GM18867 (cell line): ENCODE measurements at regions not wholly inside any gene's neighbourhood (a gene's known extent, or its start where the extent isn't known, plus 50 kb on each side); places are given as distances from the start of the nearest gene placed in this dataset.
"Not testable (repeated sequence)": the region's sequence is repeated elsewhere in the genome, so short reads cannot be mapped to it uniquely, and the experiment has no call there.

Experiments used
- ATAC-seq: cut with Tn5 transposase; IDR thresholded peaks from one replicate; pipeline ENCODE4 v1.9.1; 2021; ENCODE audit warnings: mild to moderate bottlenecking, moderate library complexity; ENCODE audit not compliant: unreplicated experiment

DNA sequence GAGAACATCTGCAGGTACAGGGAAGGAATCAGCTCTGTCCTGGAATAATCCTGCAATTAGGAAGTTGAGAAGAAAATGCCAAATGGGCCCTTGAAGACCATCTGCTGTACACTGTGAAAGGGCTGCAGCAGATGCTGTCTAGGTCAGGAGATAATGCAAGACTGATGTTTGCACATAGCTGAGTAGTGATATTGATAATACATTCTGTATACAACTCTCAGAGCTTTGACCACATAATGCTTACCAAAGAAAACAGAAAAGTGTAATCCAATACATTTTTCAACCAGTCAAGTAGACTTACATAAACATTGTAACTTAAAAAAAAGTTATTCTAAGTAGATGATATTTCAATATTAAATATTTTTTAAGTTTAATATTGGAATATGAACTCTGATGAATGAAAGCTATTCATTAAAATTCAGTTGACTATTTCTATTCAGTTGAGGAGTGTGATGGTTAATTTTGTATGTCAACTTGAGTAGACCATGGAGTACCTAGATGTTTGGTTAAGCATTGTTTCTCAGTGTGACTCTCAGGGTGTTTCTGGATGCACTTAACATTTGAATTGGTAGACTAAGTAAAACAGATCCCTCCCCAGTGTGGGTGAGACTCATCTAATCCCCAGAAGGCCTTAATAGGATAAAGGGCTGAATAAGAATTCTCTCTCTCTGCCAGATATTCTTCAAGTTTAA lies 380.1 kb upstream of the PRR16 start:
- no peak for ATAC-seq

DNA sequence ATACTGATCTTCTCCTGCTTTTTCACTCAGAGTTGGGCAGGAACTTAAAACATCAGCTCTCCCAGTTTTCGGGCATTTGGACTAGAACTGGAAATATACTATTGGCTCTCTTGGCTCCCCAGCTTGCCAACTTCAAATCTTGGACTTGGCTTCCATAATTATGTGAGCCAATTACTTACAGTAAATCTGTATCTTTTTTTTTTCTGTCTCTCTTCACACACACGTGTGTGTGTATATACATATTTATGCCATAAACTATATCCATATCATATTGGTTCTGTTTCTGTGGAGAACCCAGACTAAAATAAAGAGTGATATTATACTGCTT lies 379.6 kb upstream of the PRR16 start:
- no peak for ATAC-seq

DNA sequence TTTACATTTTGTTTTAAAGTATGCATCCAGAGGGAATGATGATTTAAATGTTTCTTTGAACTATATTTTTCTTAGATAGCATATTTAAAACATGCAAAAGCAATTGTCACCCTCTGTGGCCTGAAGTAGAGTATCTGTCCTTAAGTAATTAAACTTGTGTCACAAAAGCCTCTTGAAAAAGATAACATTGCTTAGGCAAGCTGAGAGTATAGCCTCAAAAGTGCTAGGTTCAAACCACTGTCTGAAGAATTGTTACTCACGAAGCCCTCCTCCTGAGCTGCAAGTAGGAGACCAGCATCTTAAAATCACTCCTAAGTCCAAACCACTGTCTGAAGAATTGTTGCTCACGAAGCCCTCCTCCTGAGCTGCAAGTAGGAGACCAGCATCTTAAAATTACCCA lies 378.0 kb upstream of the PRR16 start:
- no peak for ATAC-seq

DNA sequence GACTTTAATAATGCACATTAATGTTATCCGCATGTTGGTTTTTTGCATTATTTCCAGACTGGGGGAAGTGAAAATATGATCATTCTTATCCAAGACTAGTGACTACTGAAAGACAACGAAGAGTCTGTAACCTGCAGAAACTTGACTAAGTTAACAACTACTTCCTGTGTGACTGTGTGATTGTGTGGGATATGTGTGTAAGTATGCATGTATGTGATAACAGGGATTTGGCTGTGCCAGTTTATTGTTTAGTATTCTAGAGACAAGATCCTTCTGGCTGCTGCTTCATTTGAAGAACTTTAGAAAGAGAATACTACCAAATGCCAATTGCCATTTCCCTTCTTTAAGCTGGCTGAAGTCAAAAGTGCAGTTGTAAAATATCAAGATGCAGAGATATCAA lies 375.7 kb upstream of the PRR16 start:
- ATAC-seq: no peak

DNA sequence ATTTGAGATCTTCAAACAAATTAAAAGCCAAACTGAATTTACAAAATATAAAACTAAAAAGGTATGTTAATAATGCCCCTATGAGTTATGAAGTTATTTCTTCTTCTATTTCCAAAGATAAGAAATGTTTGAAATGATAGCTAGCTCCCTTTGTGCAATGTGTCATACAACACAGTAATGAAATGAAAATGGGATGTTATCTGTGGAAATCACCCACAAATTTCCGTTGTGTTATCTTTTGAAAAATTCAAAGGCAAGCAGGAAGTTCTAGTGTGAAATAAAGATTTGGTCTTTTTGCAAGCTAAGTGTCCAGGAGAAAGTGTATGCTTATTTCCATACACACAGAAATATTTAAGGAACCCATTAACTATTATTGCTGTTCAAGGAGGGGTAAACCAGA lies 375.3 kb upstream of the PRR16 start:
- no peak for ATAC-seq

DNA sequence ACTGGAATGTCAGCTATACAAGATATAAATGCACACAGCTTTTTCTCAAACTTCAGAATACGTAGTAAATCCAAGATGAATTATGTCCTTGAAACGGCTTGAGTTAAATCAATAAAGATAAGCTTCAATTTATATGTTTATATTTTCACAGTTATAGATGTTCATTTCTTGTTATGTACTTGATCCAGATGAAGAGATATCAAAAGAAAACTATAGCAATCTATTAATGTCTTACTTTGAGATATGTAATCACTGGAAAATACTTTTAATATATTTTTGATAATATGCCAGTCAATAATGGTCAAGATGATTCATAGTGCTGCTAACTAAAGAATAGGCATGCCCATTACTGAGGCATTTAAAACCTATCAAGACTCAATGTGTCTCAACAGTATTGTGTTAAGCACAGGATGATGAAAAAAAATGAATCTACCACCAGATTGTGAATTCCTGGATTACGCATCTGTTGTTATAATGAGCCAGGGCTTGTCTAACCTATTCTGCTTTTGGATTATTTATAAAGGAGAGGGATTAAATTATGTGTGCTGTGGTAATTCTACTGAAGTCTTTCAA lies 372.6 kb upstream of the PRR16 start:
- no peak for ATAC-seq

DNA sequence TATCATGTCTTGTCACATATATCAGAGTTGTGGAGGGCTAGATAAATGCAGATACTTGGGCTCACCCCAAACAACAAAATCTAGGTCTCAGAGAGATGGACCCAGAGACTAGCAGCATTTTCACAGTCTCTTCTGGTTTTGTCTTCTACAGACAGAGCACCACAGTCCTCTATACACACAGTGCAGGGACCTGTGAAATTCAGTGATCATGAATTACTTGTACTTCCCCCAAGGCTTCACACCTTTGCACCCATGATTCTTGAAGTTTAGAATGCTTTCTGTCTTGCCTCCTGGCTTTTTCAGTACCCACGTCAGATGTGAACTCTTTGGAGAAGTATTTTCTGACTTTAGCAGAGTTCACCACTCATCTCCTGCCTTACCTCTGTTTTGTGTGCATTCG lies 371.5 kb upstream of the PRR16 start:
- ATAC-seq: peak; percentile 39

DNA sequence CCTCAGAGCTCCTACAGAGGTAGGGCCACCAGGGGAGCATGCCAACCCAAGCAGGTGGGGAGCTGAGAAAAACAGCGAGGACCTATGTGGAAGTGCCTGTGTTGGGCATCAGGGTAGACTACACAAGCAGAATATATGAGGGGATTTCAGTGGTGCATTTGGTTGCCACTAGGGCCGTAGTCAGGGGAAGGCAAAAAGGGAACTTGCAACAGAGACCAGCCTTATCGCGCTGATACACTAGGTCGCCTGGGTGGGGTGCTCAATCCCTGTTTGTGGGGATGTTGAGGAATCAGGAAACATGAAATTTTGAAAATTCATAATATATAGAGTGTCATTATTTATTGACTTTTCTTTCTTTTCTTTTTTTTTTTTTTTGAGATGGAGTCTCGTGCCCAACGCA lies 370.9 kb upstream of the PRR16 start:
- no peak for ATAC-seq

DNA sequence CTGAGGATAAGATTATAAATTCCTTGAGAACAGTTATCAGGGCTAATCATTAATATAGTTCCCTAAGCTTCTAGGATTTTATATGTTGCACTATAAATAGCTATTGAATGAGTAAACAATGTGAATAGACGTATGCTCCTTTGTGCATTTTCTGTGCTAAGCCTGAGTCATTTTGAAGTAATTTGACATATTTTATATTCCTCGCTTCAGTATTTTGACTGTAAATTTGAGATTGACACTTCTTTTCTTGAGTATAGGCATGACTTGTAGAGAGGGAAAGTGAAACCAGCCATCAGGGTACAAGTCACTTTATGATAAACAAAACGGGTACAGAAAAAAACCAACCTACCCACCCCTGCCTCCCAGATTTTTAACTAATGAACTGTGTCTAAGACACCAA lies 367.7 kb upstream of the PRR16 start:
- ATAC-seq: peak; percentile 65

DNA sequence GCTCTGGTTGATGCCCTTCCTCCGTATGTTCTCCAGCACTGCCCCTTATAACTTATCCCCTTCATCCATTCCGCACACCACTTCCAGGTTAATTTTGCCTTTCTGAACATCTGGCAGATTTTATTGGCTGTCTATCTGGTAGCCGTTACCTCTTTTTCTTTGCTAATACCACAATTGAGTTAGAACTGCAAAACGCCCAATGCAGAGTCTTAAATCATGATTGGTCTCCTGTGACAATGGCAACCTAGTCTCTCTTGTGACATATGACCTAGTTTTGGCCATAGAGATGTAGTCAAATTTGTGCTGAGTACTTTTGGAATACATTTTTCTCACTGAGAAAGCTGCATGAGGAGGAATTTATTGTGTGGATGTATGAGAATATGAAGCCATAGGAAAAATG lies 365.7 kb upstream of the PRR16 start:
- no peak for ATAC-seq

DNA sequence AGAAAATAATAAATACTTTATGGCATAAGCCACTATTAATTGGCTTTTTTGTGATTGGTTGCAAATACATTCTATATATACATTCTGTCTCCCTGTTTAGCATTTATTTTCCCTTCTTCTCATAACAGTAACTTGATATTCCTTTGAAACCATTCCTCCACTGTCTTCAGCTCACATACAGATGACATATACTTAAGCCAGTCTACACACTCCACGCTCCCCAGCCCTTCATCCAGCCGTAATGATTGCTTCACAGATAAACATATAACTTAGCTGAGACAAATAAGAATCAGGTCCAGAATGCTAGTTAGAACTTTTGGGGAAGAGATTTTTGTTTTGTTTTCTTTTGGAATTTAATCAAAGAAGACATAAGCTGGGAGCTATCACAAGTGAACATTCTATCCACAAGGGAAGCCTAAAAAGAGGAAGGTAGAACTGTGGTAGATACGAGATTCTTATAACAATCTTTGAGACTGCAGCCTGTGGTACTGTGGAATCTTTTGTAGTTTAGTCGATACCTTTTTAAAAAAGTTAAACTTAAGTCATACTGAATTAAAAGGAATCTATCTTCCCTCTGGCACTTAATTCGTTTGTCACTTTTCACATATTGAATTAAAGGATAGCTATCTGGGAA lies 365.1 kb upstream of the PRR16 start:
- no peak for ATAC-seq

DNA sequence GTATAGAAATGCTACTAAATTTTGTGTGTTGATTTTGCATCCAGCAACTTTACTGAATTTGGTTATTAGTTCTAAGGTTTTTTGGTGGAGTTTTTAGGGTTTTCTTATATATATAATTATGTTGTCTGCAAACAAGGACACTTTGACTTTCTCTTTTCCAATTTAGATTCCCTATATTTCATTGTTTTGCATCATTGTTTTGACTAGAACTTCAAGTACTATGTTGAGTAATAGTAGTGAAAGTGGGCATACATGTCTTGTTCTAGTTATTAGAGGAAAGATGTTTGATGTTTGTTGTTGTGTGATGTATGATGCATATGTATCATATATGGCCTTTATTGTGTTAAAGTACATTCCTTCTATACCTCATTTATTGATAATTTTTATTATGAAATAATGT lies 362.3 kb upstream of the PRR16 start:
- no peak for ATAC-seq

DNA sequence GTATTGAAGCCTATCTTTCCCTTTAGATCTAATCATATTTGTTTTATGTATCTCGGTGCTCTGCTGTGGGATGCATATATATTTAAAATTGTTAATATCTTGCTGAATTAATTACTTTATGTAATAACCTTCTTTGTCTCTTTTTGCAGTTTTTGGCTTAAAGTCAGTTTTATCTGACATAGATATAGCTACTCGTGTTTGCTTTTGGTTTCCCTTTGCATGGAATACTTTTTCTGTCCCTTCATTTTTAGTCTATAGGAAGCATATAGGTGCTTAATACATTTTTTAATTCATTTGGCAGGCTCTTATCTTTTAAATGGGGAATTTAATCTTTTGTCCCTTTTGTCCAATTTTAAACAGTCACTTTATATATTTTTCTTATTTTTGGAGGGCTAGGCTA lies 360.6 kb upstream of the PRR16 start:
- no peak for ATAC-seq

DNA sequence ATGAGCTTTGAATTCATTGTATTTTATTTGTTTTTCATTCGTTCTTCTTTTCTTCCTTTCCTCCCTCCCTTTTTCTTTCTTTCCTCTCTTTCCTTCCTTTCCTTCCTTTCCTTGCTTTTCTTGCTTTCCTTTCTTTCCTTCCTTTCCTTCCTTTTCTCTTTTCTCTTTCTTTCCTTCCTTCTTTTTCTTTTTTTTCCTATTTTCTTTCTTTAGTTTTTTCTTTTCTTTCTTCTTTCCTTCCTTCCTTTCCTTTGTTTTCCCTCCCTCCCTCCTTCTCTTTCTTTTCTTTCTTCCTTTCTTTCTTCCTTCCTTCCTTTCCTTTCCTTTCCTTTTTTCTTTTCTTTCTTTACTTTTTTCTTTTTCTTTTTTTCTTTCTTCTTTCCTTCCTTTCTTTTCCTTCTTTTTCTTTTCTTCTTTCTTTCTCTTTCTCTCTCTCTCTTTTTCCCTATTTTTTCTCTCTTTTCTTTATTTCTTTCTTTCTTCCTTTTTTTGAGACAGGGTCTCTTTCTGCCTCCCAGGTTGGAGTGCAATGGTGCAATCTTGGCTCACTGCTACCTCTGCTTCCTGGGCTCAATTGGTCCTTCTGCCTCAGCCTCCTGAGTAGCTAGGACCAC lies 357.1 kb upstream of the PRR16 start:
- no peak for ATAC-seq

DNA sequence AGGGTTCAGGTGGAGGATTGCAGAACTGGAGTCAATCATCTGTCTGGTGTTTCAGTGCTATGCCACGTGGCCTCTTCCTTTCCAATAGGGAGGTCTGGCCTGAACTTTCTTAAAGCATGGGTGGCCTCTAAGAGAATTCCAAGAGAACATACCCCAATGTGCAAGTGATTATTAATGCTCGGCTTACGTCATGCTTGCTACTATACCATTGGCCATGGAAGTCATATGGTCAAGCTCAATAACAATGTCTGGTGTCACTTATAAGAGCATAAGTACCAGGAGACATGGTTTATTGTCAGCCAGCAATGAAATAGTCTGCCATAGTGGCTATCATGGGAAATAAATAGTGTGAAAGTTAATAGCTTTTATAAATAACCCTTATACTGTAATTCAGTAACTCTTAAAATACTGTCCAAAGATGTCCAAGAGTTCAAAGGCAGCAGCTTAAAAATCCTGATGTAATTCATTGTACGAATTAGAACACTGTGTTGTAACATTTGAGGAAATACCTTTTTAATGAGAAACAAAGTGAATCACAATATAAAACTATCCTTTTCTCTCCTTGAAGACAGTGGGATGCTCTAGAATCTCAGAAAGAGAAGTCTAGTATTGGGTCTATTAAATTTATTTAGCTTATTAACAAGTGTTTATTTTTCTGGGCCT lies 355.4 kb upstream of the PRR16 start:
- no peak for ATAC-seq

DNA sequence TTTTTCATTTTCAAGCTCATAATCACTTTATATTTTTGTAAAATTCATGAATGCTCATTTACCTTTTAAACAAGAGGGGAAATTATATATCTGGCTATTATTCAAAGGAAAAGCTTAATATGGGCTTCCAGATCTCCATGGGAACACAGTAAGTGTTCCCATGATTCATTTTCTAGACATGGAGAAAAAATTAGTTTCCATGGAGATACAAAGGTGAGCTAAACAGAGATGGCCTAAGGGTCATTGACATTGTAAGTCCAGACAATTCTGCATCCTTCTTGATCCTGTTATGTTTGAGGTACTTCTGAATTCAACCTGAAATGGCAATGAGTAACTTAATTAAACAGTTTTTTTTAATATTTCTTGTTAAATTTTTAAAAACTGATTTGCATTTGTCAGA lies 341.4 kb upstream of the PRR16 start:
- ATAC-seq: no peak

DNA sequence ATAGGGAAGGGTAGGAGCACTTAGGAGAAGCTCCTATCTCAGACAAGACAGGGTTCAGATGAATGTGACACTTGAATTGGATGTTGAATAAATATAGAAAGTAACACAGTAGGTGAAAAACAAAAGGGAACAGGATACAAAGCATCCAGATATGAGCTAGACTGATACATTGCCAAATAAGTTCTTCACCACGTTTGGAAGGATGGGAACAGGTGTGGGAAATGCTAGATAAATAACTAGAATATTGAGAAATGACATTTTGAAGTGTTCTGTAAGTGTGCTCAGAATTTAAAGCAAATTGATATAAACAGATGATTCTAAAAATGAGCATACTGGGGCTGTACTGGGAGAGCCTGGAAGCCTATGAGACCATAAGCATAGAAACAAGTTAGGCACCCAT lies 340.1 kb upstream of the PRR16 start:
- no peak for ATAC-seq

DNA sequence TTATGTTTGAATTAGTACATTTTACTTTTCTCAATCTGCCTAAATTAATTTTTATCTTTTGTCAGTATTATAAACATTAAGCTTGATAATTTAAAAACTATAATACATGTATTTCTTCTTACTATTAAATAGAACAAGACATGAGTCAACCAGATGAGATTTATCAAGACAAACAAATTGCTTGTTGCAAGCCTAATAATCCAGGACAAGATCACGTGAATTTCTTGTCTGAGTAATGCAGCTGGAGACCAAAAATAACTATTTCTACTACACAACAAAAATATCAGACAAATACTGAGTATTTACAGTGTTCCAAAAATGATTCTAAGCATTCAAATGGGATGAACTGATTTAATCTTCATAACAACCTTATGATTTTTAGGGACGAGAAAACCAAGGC lies 339.1 kb upstream of the PRR16 start:
- ATAC-seq: no peak

DNA sequence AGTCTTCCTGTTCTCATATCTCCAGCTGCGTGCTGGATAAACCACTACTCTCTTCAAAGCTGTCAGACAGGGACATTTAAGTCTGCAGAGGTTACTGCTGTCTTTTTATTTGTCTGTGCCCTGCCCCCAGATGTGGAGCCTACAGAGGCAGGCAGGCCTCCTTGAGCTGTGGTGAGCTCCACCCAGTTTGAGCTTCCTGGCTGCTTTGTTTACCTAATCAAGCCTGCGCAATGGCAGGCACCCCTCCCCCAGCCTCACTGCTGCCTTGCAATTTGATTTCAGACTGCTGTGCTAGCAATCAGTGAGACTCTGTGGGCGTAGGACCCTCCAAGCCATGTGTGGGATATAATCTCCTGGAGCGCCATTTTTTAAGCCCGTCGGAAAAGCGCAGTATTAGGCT lies 331.8 kb upstream of the PRR16 start:
- ATAC-seq: not testable (repeated sequence)

DNA sequence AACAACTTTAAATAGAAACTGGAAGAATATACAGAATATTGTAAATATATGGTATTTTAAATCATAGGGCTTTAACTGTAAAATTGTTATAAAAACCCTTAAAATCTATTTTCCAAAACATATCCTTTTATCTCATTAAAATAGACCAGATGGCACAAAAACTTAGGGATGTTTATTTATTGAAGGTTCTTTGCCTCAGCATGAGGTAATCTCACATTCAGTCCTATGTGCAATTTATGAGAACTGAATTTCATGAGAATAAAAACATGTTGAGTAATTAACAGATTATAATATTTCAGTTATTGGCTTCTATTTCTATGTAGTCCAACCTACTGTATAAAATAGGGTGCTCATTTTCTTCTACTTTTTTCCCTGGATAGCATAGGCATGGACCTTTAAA lies 329.2 kb upstream of the PRR16 start:
- ATAC-seq: no peak

DNA sequence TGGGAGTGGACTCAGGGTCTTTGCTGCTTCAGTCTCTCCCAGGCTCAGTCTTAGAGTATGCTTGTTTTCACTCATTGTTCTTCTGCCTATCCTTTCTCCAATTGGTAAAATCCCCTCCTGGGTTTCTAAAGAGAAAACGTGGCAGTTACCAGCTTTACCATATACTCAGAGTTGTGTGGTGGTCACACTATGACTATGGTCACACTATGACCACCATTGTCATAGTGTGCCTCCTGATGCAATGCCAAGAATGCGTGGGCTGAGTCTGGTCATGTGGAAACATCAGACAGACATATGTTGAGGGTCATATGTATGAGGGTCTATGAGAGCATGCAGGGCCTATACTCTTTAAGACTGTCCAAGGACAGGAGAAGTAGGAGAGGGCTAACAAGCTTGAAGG lies 326.5 kb upstream of the PRR16 start:
- ATAC-seq: no peak

DNA sequence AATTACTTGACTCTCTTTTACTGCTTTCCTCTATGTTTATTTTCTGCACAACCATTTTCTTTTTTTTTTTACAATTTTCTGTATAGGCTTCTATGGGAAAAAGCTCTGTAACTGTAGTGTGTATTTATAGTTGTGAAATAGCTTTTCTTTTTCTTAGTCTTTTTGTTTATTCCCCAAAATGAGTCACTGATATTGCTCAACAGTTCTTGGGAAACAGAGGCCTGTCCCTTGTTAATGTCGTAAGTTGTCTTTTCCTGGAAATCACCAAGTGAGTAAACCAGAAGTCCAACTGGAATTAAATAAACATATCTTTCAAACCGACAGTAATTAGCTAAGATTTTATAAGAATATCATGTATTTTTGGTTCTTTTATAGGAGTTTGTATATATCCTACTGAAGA lies 325.1 kb upstream of the PRR16 start:
- no peak for ATAC-seq
